Ectodermal cell (in vitro differentiated cells): ENCODE measurements at regions not wholly inside any gene's neighbourhood (a gene's known extent, or its start where the extent isn't known, plus 50 kb on each side); places are given as distances from the start of the nearest gene placed in this dataset.

Experiments
- H3K27ac ChIP-seq: 2 replicates; pipeline ENCODE4 v1.7.0; 2013; ENCODE audit warnings: mild to moderate bottlenecking, low read depth, low read length; ENCODE audit not compliant: insufficient read depth, poor library complexity, severe bottlenecking
- H3K27me3 ChIP-seq: 2 replicates; pipeline ENCODE4 v1.7.0; 2013; ENCODE audit warnings: mild to moderate bottlenecking, low read length; ENCODE audit not compliant: insufficient read depth, control insufficient read depth, poor library complexity, severe bottlenecking
- H3K36me3 ChIP-seq: one replicate; pipeline ENCODE4 v1.7.0; 2013; ENCODE audit warnings: low read length; ENCODE audit not compliant: control insufficient read depth, insufficient read depth
- H3K4me1 ChIP-seq: one replicate; pipeline ENCODE4 v1.7.0; 2013; ENCODE audit warnings: low read length; ENCODE audit not compliant: control insufficient read depth, insufficient read depth
- H3K4me3 ChIP-seq: 2 replicates; pipeline ENCODE4 v1.7.0; 2013; ENCODE audit warnings: low read depth, low read length, control low read depth; ENCODE audit not compliant: insufficient read depth
- H3K9me3 ChIP-seq: 2 replicates; pipeline ENCODE4 v1.7.0; 2013; ENCODE audit warnings: mild to moderate bottlenecking, low read length, moderate library complexity; ENCODE audit not compliant: control insufficient read depth
- WGBS, 2 experiments: methylation state at CpG; one replicate each; pipeline ENCODE4 v1.1.7; 2013; ENCODE audit warnings: missing lambda C conversion rate in 2 of 2; 5-methylcytosine and 5-hydroxymethylcytosine counted together

- 90 to 91% methylated on average over 9 of the region's 9 CpGs for WGBS, 2 experiments
- no peaks in the 10 kb centered on the region for H3K27me3 ChIP-seq
- no peak overlapping the region for H3K4me3 ChIP-seq
- H3K36me3 ChIP-seq: no peaks in the 10 kb centered on the region
- no peaks in the 10 kb centered on the region for H3K9me3 ChIP-seq
- H3K4me1 ChIP-seq: no peaks in the 10 kb centered on the region
- no peak overlapping the region for H3K27ac ChIP-seq
Observed at GRCh38 chr7:156095908-156096539, 283.8 kb upstream of the SHH start.

GRCh38 chr7:156094350-156095146 lies 282.3 kb upstream of the SHH start:
- Histone ChIP-seq H3K27me3 (no peaks in the 10 kb centered on the region), H3K27ac (no peak overlapping the region), H3K36me3 (no peaks in the 10 kb centered on the region), H3K4me1 (no peaks in the 10 kb centered on the region), H3K9me3 (no peaks in the 10 kb centered on the region), H3K4me3 (no peak overlapping the region)
- WGBS, 2 experiments: 93 to 95% methylated on average over 15 of the region's 15 CpGs

- Histone ChIP-seq H3K36me3 (no peaks in the 10 kb centered on the region), H3K27ac (no peak overlapping the region), H3K4me1 (no peaks in the 10 kb centered on the region), H3K9me3 (no peaks in the 10 kb centered on the region), H3K27me3 (no peaks in the 10 kb centered on the region), H3K4me3 (no peak overlapping the region)
- 94 to 95% methylated on average over 11 of the region's 11 CpGs for WGBS, 2 experiments
Observed at GRCh38 chr7:156092307-156092706, 280.0 kb upstream of the SHH start.

- no peaks in the 10 kb centered on the region for H3K9me3 ChIP-seq
- 93 to 95% methylated on average over 10 of the region's 10 CpGs for WGBS, 2 experiments
- no peaks in the 10 kb centered on the region for H3K27me3 ChIP-seq
- no peak overlapping the region for H3K27ac ChIP-seq
- H3K4me1 ChIP-seq: no peaks in the 10 kb centered on the region
- H3K36me3 ChIP-seq: no peaks in the 10 kb centered on the region
- H3K4me3 ChIP-seq: no peak overlapping the region
Observed at GRCh38 chr7:156091519-156092080, 279.3 kb upstream of the SHH start.

GRCh38 chr7:156090988-156091387 lies 278.7 kb upstream of the SHH start:
- no peaks in the 10 kb centered on the region for H3K9me3 ChIP-seq
- H3K27me3 ChIP-seq: no peaks in the 10 kb centered on the region
- H3K4me1 ChIP-seq: no peaks in the 10 kb centered on the region
- H3K4me3 ChIP-seq: no peak overlapping the region
- H3K36me3 ChIP-seq: no peaks in the 10 kb centered on the region
- 89 to 92% methylated on average over 6 of the region's 6 CpGs for WGBS, 2 experiments
- no peak overlapping the region for H3K27ac ChIP-seq

- no peak overlapping the region for H3K27ac ChIP-seq
- H3K4me1 ChIP-seq: no peaks in the 10 kb centered on the region
- H3K9me3 ChIP-seq: no peaks in the 10 kb centered on the region
- H3K27me3 ChIP-seq: no peaks in the 10 kb centered on the region
- no peaks in the 10 kb centered on the region for H3K36me3 ChIP-seq
- no peak overlapping the region for H3K4me3 ChIP-seq
- WGBS, 2 experiments: 93 to 94% methylated on average over 11 of the region's 11 CpGs
Observed at GRCh38 chr7:156089222-156089621, 277.0 kb upstream of the SHH start.

GRCh38 chr7:156088115-156088514 lies 275.9 kb upstream of the SHH start:
- H3K27me3 ChIP-seq: no peaks in the 10 kb centered on the region
- H3K36me3 ChIP-seq: no peaks in the 10 kb centered on the region
- H3K4me1 ChIP-seq: no peaks in the 10 kb centered on the region
- no peak overlapping the region for H3K27ac ChIP-seq
- no peaks in the 10 kb centered on the region for H3K9me3 ChIP-seq
- 96 to 100% methylated on average over 1 of the region's 1 CpG for WGBS, 2 experiments
- no peak overlapping the region for H3K4me3 ChIP-seq

GRCh38 chr7:156082048-156083040 lies 270.1 kb upstream of the SHH start:
- Histone ChIP-seq H3K27ac (no peak overlapping the region), H3K36me3 (no peaks in the 10 kb centered on the region), H3K27me3 (no peaks in the 10 kb centered on the region), H3K4me3 (no peak overlapping the region), H3K4me1 (no peaks in the 10 kb centered on the region), H3K9me3 (no peaks in the 10 kb centered on the region)
- 94% methylated on average over 17 to 21 of the region's 21 CpGs for WGBS, 2 experiments

GRCh38 chr7:156080596-156080995 lies 268.3 kb upstream of the SHH start:
- no peak overlapping the region for H3K27ac ChIP-seq
- H3K4me3 ChIP-seq: no peak overlapping the region
- no peaks in the 10 kb centered on the region for H3K27me3 ChIP-seq
- no peaks in the 10 kb centered on the region for H3K36me3 ChIP-seq
- H3K9me3 ChIP-seq: no peaks in the 10 kb centered on the region
- WGBS, 2 experiments: 70 to 81% methylated on average over 3 of the region's 3 CpGs
- H3K4me1 ChIP-seq: no peaks in the 10 kb centered on the region
